ENCODE measurements at regions not wholly inside any gene's neighbourhood (a gene's known extent, or its start where the extent isn't known, plus 50 kb on each side); places are given as distances from the start of the nearest gene placed in this dataset.
"Not testable (repeated sequence)": the region's sequence is repeated elsewhere in the genome, so short reads cannot be mapped to it uniquely, and the experiment has no call there.

GRCh38 chr1:228668553-228669241, 66.6 kb upstream of the RHOU start:
- no peak for DNase-seq (ENCODE audit: low read depth)

- no peak for DNase-seq (ENCODE audit: low read depth)
These were observed 66.1 kb upstream of the RHOU start for GRCh38 chr1:228669242-228669585.

GRCh38 chr1:228681076-228681565, 54.2 kb upstream of the RHOU start:
- DNase-seq (ENCODE audit: low read depth), result not testable (repeated sequence)

GRCh38 chr1:228683428-228683827, 51.9 kb upstream of the RHOU start:
- DNase-seq (ENCODE audit: low read depth), result no peak

GRCh38 chr1:228684607-228685006, 50.7 kb upstream of the RHOU start:
- DNase-seq (ENCODE audit: low read depth), result no peak

GRCh38 chr1:228685081-228685660, 50.1 kb upstream of the RHOU start:
- no peak for DNase-seq (ENCODE audit: low read depth)
